HS-5 (cell line): ENCODE measurements at regions not wholly inside any gene's neighbourhood (a gene's known extent, or its start where the extent isn't known, plus 50 kb on each side); places are given as distances from the start of the nearest gene placed in this dataset.

Experiments
- DNase-seq: peaks from one replicate; pipeline ENCODE4 v3.0.0-alpha.2; 2012; ENCODE audit warnings: low read depth

GRCh38 chr6:22942403-22942802 lies 373.0 kb downstream of the HDGFL1 start:
- DNase-seq: no peak

GRCh38 chr6:22943327-22943726 lies 374.0 kb downstream of the HDGFL1 start:
- no peak for DNase-seq

GRCh38 chr6:22949967-22950366 lies 380.6 kb downstream of the HDGFL1 start:
- DNase-seq: no peak

- no peak for DNase-seq
Measured at GRCh38 chr6:22952097-22952496, 382.7 kb downstream of the HDGFL1 start.

- no peak for DNase-seq
Measured at GRCh38 chr6:22954749-22955385, 385.5 kb downstream of the HDGFL1 start.

GRCh38 chr6:22956029-22956681 lies 386.8 kb downstream of the HDGFL1 start:
- DNase-seq: no peak

GRCh38 chr6:22958677-22959076 lies 389.3 kb downstream of the HDGFL1 start:
- DNase-seq: no peak

GRCh38 chr6:22959571-22959970 lies 390.2 kb downstream of the HDGFL1 start:
- DNase-seq: no peak

GRCh38 chr6:22964334-22964733 lies 395.0 kb downstream of the HDGFL1 start:
- DNase-seq: no peak

GRCh38 chr6:22965889-22966288 lies 396.5 kb downstream of the HDGFL1 start:
- no peak for DNase-seq

GRCh38 chr6:22966691-22967422 lies 397.5 kb downstream of the HDGFL1 start:
- DNase-seq: no peak

GRCh38 chr6:22970004-22970403 lies 400.6 kb downstream of the HDGFL1 start:
- DNase-seq: no peak

- DNase-seq: no peak
Measured at GRCh38 chr6:22972771-22973170, 403.4 kb downstream of the HDGFL1 start.

- no peak for DNase-seq
Measured at GRCh38 chr6:22975079-22975478, 405.7 kb downstream of the HDGFL1 start.

GRCh38 chr6:22980446-22980845 lies 411.1 kb downstream of the HDGFL1 start:
- peak; percentile 5 for DNase-seq

GRCh38 chr6:23002044-23002619 lies 432.8 kb downstream of the HDGFL1 start:
- DNase-seq: no peak

- no peak for DNase-seq
Measured at GRCh38 chr6:23003671-23004467, 434.5 kb downstream of the HDGFL1 start.

GRCh38 chr6:23006656-23007055 lies 437.3 kb downstream of the HDGFL1 start:
- DNase-seq: no peak

- no peak for DNase-seq
Measured at GRCh38 chr6:23011615-23012014, 442.2 kb downstream of the HDGFL1 start.

- DNase-seq: no peak
Measured at GRCh38 chr6:23013776-23014175, 444.4 kb downstream of the HDGFL1 start.

GRCh38 chr6:23016696-23017095 lies 447.3 kb downstream of the HDGFL1 start:
- DNase-seq: no peak

- no peak for DNase-seq
Measured at GRCh38 chr6:23021487-23021886, 452.1 kb downstream of the HDGFL1 start.
